Astrocyte of the cerebellum (primary cell): ENCODE measurements at regions not wholly inside any gene's neighbourhood (a gene's known extent, or its start where the extent isn't known, plus 50 kb on each side); places are given as distances from the start of the nearest gene placed in this dataset.
"Not testable (repeated sequence)": the region's sequence is repeated elsewhere in the genome, so short reads cannot be mapped to it uniquely, and the experiment has no call there.

Source experiments
- DNase-seq: peaks from one replicate; pipeline ENCODE4 v3.0.0-alpha.2; 2011; ENCODE audit warnings: low read depth
- H3K4me3 ChIP-seq: 2 replicates; pipeline ENCODE4 v1.5.1; 2011; ENCODE audit warnings: mild to moderate bottlenecking, low read depth, low read length, moderate library complexity
- CTCF ChIP-seq: IDR thresholded peaks from 2 replicates; pipeline ENCODE4 v1.5.1; 2012; ENCODE audit warnings: low read length, low read depth, moderate library complexity, mild to moderate bottlenecking; ENCODE audit errors: missing control alignments
- in situ Hi-C: cut with HindIII; loops from 2 replicates; pipeline ENCODE4 v1.10.0; 2017; ENCODE audit warnings: low sequenced_read_pairs

GRCh38 chr6:78744144-78744543, 123.2 kb upstream of the IRAK1BP1 start:
- no peak for TF ChIP-seq CTCF
- in situ Hi-C loops, result no loop called here
- no peak for DNase-seq
- no peak overlapping the region for H3K4me3 ChIP-seq

- no peak overlapping the region for H3K4me3 ChIP-seq
- peak; percentile 16 for DNase-seq
- in situ Hi-C loops, result no loop called here
- TF ChIP-seq CTCF, result no peak
These were observed 120.9 kb upstream of the IRAK1BP1 start for GRCh38 chr6:78746457-78746856.

GRCh38 chr6:78749326-78749725, 118.0 kb upstream of the IRAK1BP1 start:
- TF ChIP-seq CTCF, result no peak
- in situ Hi-C loops, result no loop called here
- DNase-seq, result peak; percentile 13
- no peak overlapping the region for H3K4me3 ChIP-seq

- DNase-seq, H3K4me3 ChIP-seq, in situ Hi-C loops: not testable (repeated sequence)
These were observed 109.0 kb upstream of the IRAK1BP1 start for GRCh38 chr6:78758297-78758798.

GRCh38 chr6:78768271-78768670, 99.1 kb upstream of the IRAK1BP1 start:
- DNase-seq, result no peak
- TF ChIP-seq CTCF, result no peak
- in situ Hi-C loops, result no loop called here
- no peak overlapping the region for H3K4me3 ChIP-seq

- in situ Hi-C loops, result no loop called here
- no peak for TF ChIP-seq CTCF
- no peak for DNase-seq
- H3K4me3 ChIP-seq, result no peak overlapping the region
These were observed 96.6 kb upstream of the IRAK1BP1 start for GRCh38 chr6:78770765-78771164.

- H3K4me3 ChIP-seq, result no peak overlapping the region
- no peak for DNase-seq
- in situ Hi-C loops, result no loop called here
These were observed 95.8 kb upstream of the IRAK1BP1 start for GRCh38 chr6:78771586-78771985.

More at GRCh38 chr6:78771586-78771985, 95.8 kb upstream of the IRAK1BP1 start:
- TF ChIP-seq CTCF, result no peak
